ENCODE measurements at regions not wholly inside any gene's neighbourhood (a gene's known extent, or its start where the extent isn't known, plus 50 kb on each side); places are given as distances from the start of the nearest gene placed in this dataset.
"Not testable (repeated sequence)": the region's sequence is repeated elsewhere in the genome, so short reads cannot be mapped to it uniquely, and the experiment has no call there.

- not testable (repeated sequence) for H3K27me3 Mint-ChIP-seq; H3K4me1 Mint-ChIP-seq; H3K4me3 Mint-ChIP-seq; H3K27ac Mint-ChIP-seq; ATAC-seq (replicated peaks); DNase-seq
- H3K9me3 Mint-ChIP-seq, result peaks cover 45 to 46% of the 10 kb centered on the region in 2 donors
- H3K36me3 Mint-ChIP-seq, result peaks cover 91 to 97% of the 10 kb centered on the region in 2 donors
Measured at GRCh38 chr7:130860832-130861231, 126.8 kb upstream of the KLF14 start.

GRCh38 chr7:130865408-130866236 lies 131.6 kb upstream of the KLF14 start:
- H3K27me3 Mint-ChIP-seq, result no peaks in the 10 kb centered on the region
- no peak overlapping the region for H3K4me3 Mint-ChIP-seq
- peaks cover 73 to 85% of the 10 kb centered on the region in 2 donors for H3K36me3 Mint-ChIP-seq
- DNase-seq (no peak), ATAC-seq (replicated peaks) (no peak)
- peak overlapping the region; percentile 25 for H3K27ac Mint-ChIP-seq
- peaks cover 5 to 12% of the 10 kb centered on the region in 2 donors for H3K4me1 Mint-ChIP-seq
- H3K9me3 Mint-ChIP-seq, result peaks cover 11% of the 10 kb centered on the region in 2 donors

GRCh38 chr7:130867039-130867438 lies 133.0 kb upstream of the KLF14 start:
- Mint-ChIP-seq H3K9me3 (peaks cover 3 to 4% of the 10 kb centered on the region in 2 donors), H3K4me1 (peaks cover 5 to 12% of the 10 kb centered on the region in 2 donors), H3K4me3 (no peak overlapping the region), H3K27me3 (no peaks in the 10 kb centered on the region), H3K36me3 (peaks cover 68 to 82% of the 10 kb centered on the region in 2 donors), H3K27ac (peak overlapping the region; percentile 56)
- ATAC-seq (replicated peaks) (no peak), DNase-seq (no peak)

GRCh38 chr7:130867581-130868136 lies 133.7 kb upstream of the KLF14 start:
- Mint-ChIP-seq H3K9me3 (peaks cover 3% of the 10 kb centered on the region in 2 donors), H3K27ac (peak overlapping the region; percentile 25), H3K4me3 (no peak overlapping the region), H3K36me3 (peaks cover 67 to 80% of the 10 kb centered on the region in 2 donors), H3K27me3 (no peaks in the 10 kb centered on the region), H3K4me1 (peaks cover 7 to 12% of the 10 kb centered on the region in 2 donors)
- ATAC-seq (replicated peaks), result no peak
- DNase-seq, result no peak

GRCh38 chr7:130868139-130868538 lies 134.1 kb upstream of the KLF14 start:
- DNase-seq (no peak), ATAC-seq (replicated peaks) (no peak)
- Mint-ChIP-seq H3K9me3 (peaks cover 2 to 3% of the 10 kb centered on the region in 2 donors), H3K36me3 (peaks cover 62 to 77% of the 10 kb centered on the region in 2 donors), H3K27ac (no peak overlapping the region), H3K4me1 (peaks cover 7 to 12% of the 10 kb centered on the region in 2 donors), H3K4me3 (no peak overlapping the region), H3K27me3 (no peaks in the 10 kb centered on the region)

- DNase-seq, result no peak
- ATAC-seq (replicated peaks), result no peak
- H3K27me3 Mint-ChIP-seq, result no peaks in the 10 kb centered on the region
- H3K4me3 Mint-ChIP-seq, result no peak overlapping the region
- peaks cover 54 to 78% of the 10 kb centered on the region in 2 donors for H3K36me3 Mint-ChIP-seq
- no peak overlapping the region for H3K27ac Mint-ChIP-seq
- H3K9me3 Mint-ChIP-seq, result no peaks in the 10 kb centered on the region
- peaks cover 6 to 22% of the 10 kb centered on the region in 2 donors for H3K4me1 Mint-ChIP-seq
Measured at GRCh38 chr7:130869918-130870317, 135.9 kb upstream of the KLF14 start.

- ATAC-seq (replicated peaks), result no peak
- peaks cover 7 to 12% of the 10 kb centered on the region in 2 donors for H3K4me1 Mint-ChIP-seq
- H3K36me3 Mint-ChIP-seq, result peaks cover 35 to 69% of the 10 kb centered on the region in 2 donors
- H3K27me3 Mint-ChIP-seq, result no peaks in the 10 kb centered on the region
- H3K27ac Mint-ChIP-seq, result no peak overlapping the region
- no peaks in the 10 kb centered on the region for H3K9me3 Mint-ChIP-seq
- DNase-seq, result no peak
- H3K4me3 Mint-ChIP-seq, result no peak overlapping the region
Measured at GRCh38 chr7:130872341-130872740, 138.3 kb upstream of the KLF14 start.

- no peaks in the 10 kb centered on the region for H3K27me3 Mint-ChIP-seq
- no peak overlapping the region for H3K4me3 Mint-ChIP-seq
- peaks cover 30 to 69% of the 10 kb centered on the region in 2 donors for H3K36me3 Mint-ChIP-seq
- DNase-seq (no peak), ATAC-seq (replicated peaks) (no peak)
- H3K27ac Mint-ChIP-seq, result peak overlapping the region; percentile 81
- peaks cover 7 to 10% of the 10 kb centered on the region in 2 donors for H3K4me1 Mint-ChIP-seq
- no peaks in the 10 kb centered on the region for H3K9me3 Mint-ChIP-seq
Measured at GRCh38 chr7:130872756-130873448, 138.9 kb upstream of the KLF14 start.

- H3K27me3 Mint-ChIP-seq, result no peaks in the 10 kb centered on the region
- no peaks in the 10 kb centered on the region for H3K9me3 Mint-ChIP-seq
- no peak overlapping the region for H3K4me3 Mint-ChIP-seq
- no peak for ATAC-seq (replicated peaks)
- H3K27ac Mint-ChIP-seq, result peak overlapping the region; percentile 81
- H3K4me1 Mint-ChIP-seq, result peaks cover 13 to 16% of the 10 kb centered on the region in 2 donors
- H3K36me3 Mint-ChIP-seq, result peaks cover 30 to 68% of the 10 kb centered on the region in 2 donors
- DNase-seq, result no peak
Measured at GRCh38 chr7:130874071-130874915, 140.3 kb upstream of the KLF14 start.

- H3K27ac Mint-ChIP-seq, result no peak overlapping the region
- no peak overlapping the region for H3K4me3 Mint-ChIP-seq
- ATAC-seq (replicated peaks), result peak; percentile 72 to 85
- no peaks in the 10 kb centered on the region for H3K27me3 Mint-ChIP-seq
- H3K4me1 Mint-ChIP-seq, result peaks cover 13 to 16% of the 10 kb centered on the region in 2 donors
- no peaks in the 10 kb centered on the region for H3K9me3 Mint-ChIP-seq
- DNase-seq, result peak; percentile 24
- peaks cover 26 to 62% of the 10 kb centered on the region in 2 donors for H3K36me3 Mint-ChIP-seq
Measured at GRCh38 chr7:130875265-130875741, 141.3 kb upstream of the KLF14 start.

GRCh38 chr7:130875901-130876300 lies 141.9 kb upstream of the KLF14 start:
- peaks cover 13 to 16% of the 10 kb centered on the region in 2 donors for H3K4me1 Mint-ChIP-seq
- H3K27me3 Mint-ChIP-seq, result no peaks in the 10 kb centered on the region
- no peaks in the 10 kb centered on the region for H3K9me3 Mint-ChIP-seq
- H3K27ac Mint-ChIP-seq, result peak overlapping the region; percentile 9
- peaks cover 29 to 62% of the 10 kb centered on the region in 2 donors for H3K36me3 Mint-ChIP-seq
- DNase-seq, result no peak
- H3K4me3 Mint-ChIP-seq, result no peak overlapping the region
- no peak for ATAC-seq (replicated peaks)

- Mint-ChIP-seq H3K27me3 (no peaks in the 10 kb centered on the region), H3K4me1 (peaks cover 12 to 20% of the 10 kb centered on the region in 2 donors), H3K27ac (peak overlapping the region; percentile 59), H3K36me3 (peaks cover 24 to 68% of the 10 kb centered on the region in 2 donors), H3K4me3 (no peak overlapping the region), H3K9me3 (no peaks in the 10 kb centered on the region)
- ATAC-seq (replicated peaks), result no peak
- DNase-seq, result no peak
Measured at GRCh38 chr7:130877236-130877990, 143.4 kb upstream of the KLF14 start.

- no peak overlapping the region for H3K4me3 Mint-ChIP-seq
- no peak for DNase-seq
- no peak for ATAC-seq (replicated peaks)
- peaks cover 25 to 69% of the 10 kb centered on the region in 2 donors for H3K36me3 Mint-ChIP-seq
- no peaks in the 10 kb centered on the region for H3K9me3 Mint-ChIP-seq
- H3K4me1 Mint-ChIP-seq, result peaks cover 11 to 20% of the 10 kb centered on the region in 2 donors
- no peaks in the 10 kb centered on the region for H3K27me3 Mint-ChIP-seq
- H3K27ac Mint-ChIP-seq, result no peak overlapping the region
Measured at GRCh38 chr7:130877991-130878305, 143.9 kb upstream of the KLF14 start.

Measured in stimulated activated naive B cell treated with anti-CD40 and anti-IgM and Interleukin-4, amounts not matched to agents 10 μg/mL and 1 μg/mL and 100 μg/mL, for 72 hours (primary cell).